Testis (tissue), 2 donors: ENCODE measurements at regions not wholly inside any gene's neighbourhood (a gene's known extent, or its start where the extent isn't known, plus 50 kb on each side); places are given as distances from the start of the nearest gene placed in this dataset.

Experiments used
- CTCF ChIP-seq, 3 experiments: fragments of 450-650 bp in 2 of 3; fragments of 200-600 bp in 1 of 3; sonication (generic) in 1 of 3; IDR thresholded peaks; one replicate each; pipeline ENCODE4 v1.5.1; 2016 to 2019; ENCODE audit warnings: antibody characterized with exemption in 3 of 3, mild to moderate bottlenecking in 2 of 3, moderate library complexity in 1 of 3
- POLR2A ChIP-seq: fragments of 450-650 bp; IDR thresholded peaks from one replicate; pipeline ENCODE4 v1.6.1; 2017; ENCODE audit warnings: antibody characterized with exemption, mild to moderate bottlenecking, moderate library complexity

GRCh38 chr1:239696317-239696716 lies 309.9 kb downstream of the CHRM3 start:
- TF ChIP-seq CTCF (IDR thresholded peaks at IDR 0.05), result no peak
- TF ChIP-seq POLR2A, result no peak
